ENCODE measurements at regions not wholly inside any gene's neighbourhood (a gene's known extent, or its start where the extent isn't known, plus 50 kb on each side); places are given as distances from the start of the nearest gene placed in this dataset.

- ATAC-seq, result peak in 1 of 4 donors; percentile 32
- peak in 1 of 3 donors; percentile 34 for DNase-seq
- TF ChIP-seq CTCF (IDR thresholded peaks at IDR 0.05) (no peak), POLR2A (IDR thresholded peaks at IDR 0.05) (no peak)
- intact Hi-C loops (cut with DNase I), result loop anchor here (5.0 to 10.0 kb wide), 2 partner anchors 83 to 90 kb away; partner anchors contain the start of gene ALOX12 (in 1 of the 2)
- no peaks in the 10 kb centered on the region for H3K9me3 ChIP-seq
- H3K4me1 ChIP-seq, result no peaks in the 10 kb centered on the region
- no peak overlapping the region for H3K4me3 ChIP-seq
- 65% methylated on average over 4 of the region's 6 CpGs for WGBS (ENCODE audit: insufficient coverage, low coverage, low lambda C conversion rate, missing lambda C conversion rate)
- H3K27ac ChIP-seq, result no peak overlapping the region
- H3K36me3 ChIP-seq, result no peaks in the 10 kb centered on the region
- no peaks in the 10 kb centered on the region for H3K27me3 ChIP-seq
Observed at GRCh38 chr17:6914711-6915110, 81.1 kb upstream of the ALOX12 start.

- WGBS (ENCODE audit: insufficient coverage, low coverage, low lambda C conversion rate, missing lambda C conversion rate), result 93% methylated on average over 3 of the region's 4 CpGs
- Histone ChIP-seq H3K4me3 (no peak overlapping the region), H3K9me3 (no peaks in the 10 kb centered on the region), H3K4me1 (no peaks in the 10 kb centered on the region), H3K27me3 (no peaks in the 10 kb centered on the region), H3K36me3 (no peaks in the 10 kb centered on the region), H3K27ac (no peak overlapping the region)
- no peak for ATAC-seq
- no peak for DNase-seq
- TF ChIP-seq POLR2A (IDR thresholded peaks at IDR 0.05) (no peak), CTCF (IDR thresholded peaks at IDR 0.05) (no peak)
- intact Hi-C loops (cut with DNase I), result loop anchor here (5.0 to 10.0 kb wide), 2 partner anchors 82 to 89 kb away; partner anchors contain the start of gene ALOX12 (in 1 of the 2)
Observed at GRCh38 chr17:6915620-6916019, 80.2 kb upstream of the ALOX12 start.

- Histone ChIP-seq H3K4me3 (no peak overlapping the region), H3K4me1 (no peaks in the 10 kb centered on the region), H3K9me3 (no peaks in the 10 kb centered on the region), H3K36me3 (no peaks in the 10 kb centered on the region), H3K27me3 (no peaks in the 10 kb centered on the region), H3K27ac (no peak overlapping the region)
- no peak for TF ChIP-seq CTCF (IDR thresholded peaks at IDR 0.05)
- 72% methylated on average over 6 of the region's 6 CpGs for WGBS (ENCODE audit: insufficient coverage, low coverage, low lambda C conversion rate, missing lambda C conversion rate)
- DNase-seq (no peak), ATAC-seq (no peak)
- intact Hi-C loops (cut with DNase I), result loop anchor here (5.0 to 10.0 kb wide), 2 partner anchors 78 to 86 kb away; partner anchors contain the start of gene ALOX12 (in 1 of the 2)
Observed at GRCh38 chr17:6919158-6919557, 76.7 kb upstream of the ALOX12 start.

GRCh38 chr17:6923385-6923784 is 72.5 kb upstream of the ALOX12 start:
- no peak for TF ChIP-seq CTCF (IDR thresholded peaks at IDR 0.05)
- no peak for TF ChIP-seq POLR2A (IDR thresholded peaks at IDR 0.05)
- Histone ChIP-seq H3K9me3 (no peaks in the 10 kb centered on the region), H3K27me3 (no peaks in the 10 kb centered on the region), H3K36me3 (no peaks in the 10 kb centered on the region), H3K4me1 (peaks cover 0 to 11% (median 5%) of the 10 kb centered on the region in 4 donors), H3K27ac (no peak overlapping the region), H3K4me3 (no peak overlapping the region)
- no peak for ATAC-seq
- intact Hi-C loops (cut with DNase I), result no loop called here
- DNase-seq, result no peak
- WGBS (ENCODE audit: insufficient coverage, low coverage, low lambda C conversion rate, missing lambda C conversion rate), result 67% methylated on average over 5 of the region's 8 CpGs

- Histone ChIP-seq H3K36me3 (no peaks in the 10 kb centered on the region), H3K4me1 (peaks cover 0 to 11% (median 5%) of the 10 kb centered on the region in 4 donors), H3K27me3 (no peaks in the 10 kb centered on the region), H3K4me3 (no peak overlapping the region), H3K9me3 (no peaks in the 10 kb centered on the region), H3K27ac (no peak overlapping the region)
- DNase-seq (no peak), ATAC-seq (no peak)
- intact Hi-C loops (cut with DNase I), result no loop called here
- TF ChIP-seq POLR2A (IDR thresholded peaks at IDR 0.05), result no peak
Observed at GRCh38 chr17:6924208-6924607, 71.6 kb upstream of the ALOX12 start.

Measured in right lobe of liver (tissue), 6 donors.